GM04503 (cell line): ENCODE measurements at regions not wholly inside any gene's neighbourhood (a gene's known extent, or its start where the extent isn't known, plus 50 kb on each side); places are given as distances from the start of the nearest gene placed in this dataset.

ENCODE experiments used
- DNase-seq: peaks from one replicate; pipeline ENCODE4 v3.0.0-alpha.2; 2012; ENCODE audit warnings: low read depth

GRCh38 chr11:127412722-127413380 is 412.3 kb upstream of the KIRREL3 start:
- DNase-seq, result no peak

- DNase-seq, result no peak
Measured at GRCh38 chr11:127412234-127412633, 411.7 kb upstream of the KIRREL3 start.

GRCh38 chr11:127411283-127411682 is 410.7 kb upstream of the KIRREL3 start:
- DNase-seq, result no peak

DNA sequence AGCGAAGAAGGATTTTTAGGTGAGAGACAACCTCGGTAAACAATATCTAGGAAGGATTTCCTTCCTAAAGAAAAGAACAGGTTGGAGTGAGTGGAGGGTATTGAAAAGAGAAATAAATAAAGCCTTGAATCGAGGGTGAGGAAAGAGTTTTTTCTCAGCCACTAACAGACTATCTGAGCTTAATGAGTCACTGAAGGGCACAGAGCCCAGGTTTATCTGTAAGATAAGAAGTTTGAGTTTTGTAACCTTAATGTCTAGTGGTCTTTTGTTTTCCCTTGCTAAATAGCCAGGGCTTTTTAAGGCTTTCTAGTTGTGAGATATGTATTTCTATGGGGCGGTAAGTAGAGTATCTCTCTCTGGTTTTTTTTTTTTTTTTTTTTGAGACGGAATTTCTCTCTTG is 394.5 kb upstream of the KIRREL3 start:
- no peak for DNase-seq

GRCh38 chr11:127393460-127393997 is 393.0 kb upstream of the KIRREL3 start:
- DNase-seq, result no peak

GRCh38 chr11:127392575-127392974 is 392.0 kb upstream of the KIRREL3 start:
- DNase-seq, result no peak

DNA sequence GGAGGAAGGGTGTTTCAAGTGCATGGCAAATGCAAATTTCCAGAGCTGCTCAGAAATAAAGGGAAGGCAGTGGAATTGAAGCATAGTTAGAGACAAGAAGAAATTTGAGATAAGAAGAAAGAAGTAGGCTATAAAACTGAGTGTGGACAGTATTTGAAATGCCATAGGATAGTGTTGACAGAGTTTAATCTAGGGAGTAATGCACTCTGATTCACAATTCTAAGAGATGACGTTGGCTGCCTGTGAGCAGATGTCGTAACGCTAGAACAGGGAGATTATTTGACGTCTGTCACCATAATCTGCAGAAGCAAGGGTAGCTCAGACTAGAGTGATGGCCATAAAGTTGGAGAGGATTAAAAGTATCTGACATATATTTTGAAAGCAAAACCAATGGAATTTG is 389.9 kb upstream of the KIRREL3 start:
- DNase-seq, result no peak

GRCh38 chr11:127385071-127385470 is 384.5 kb upstream of the KIRREL3 start:
- DNase-seq, result no peak

DNA sequence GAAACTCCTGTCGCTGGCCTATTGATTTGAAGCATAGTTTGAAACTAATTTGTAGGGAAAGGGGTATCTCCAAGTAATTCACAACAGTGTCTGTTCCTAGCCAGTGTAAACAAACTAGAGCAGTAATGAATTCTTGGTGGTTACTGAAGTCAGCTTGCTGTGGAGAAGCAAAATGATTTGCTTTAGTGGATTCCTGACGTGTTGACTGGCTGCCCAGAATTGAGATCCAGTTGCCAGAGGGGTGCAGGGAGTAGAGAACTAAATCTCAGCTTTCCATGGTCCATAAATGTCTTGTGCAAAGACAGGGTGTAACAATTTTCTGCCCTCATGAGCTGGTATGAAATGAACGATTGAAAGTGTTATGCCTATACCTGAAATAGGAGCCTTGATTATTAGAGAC is 382.5 kb upstream of the KIRREL3 start:
- DNase-seq, result no peak

GRCh38 chr11:127381247-127381646 is 380.7 kb upstream of the KIRREL3 start:
- DNase-seq, result no peak

GRCh38 chr11:127379686-127380085 is 379.1 kb upstream of the KIRREL3 start:
- no peak for DNase-seq

DNA sequence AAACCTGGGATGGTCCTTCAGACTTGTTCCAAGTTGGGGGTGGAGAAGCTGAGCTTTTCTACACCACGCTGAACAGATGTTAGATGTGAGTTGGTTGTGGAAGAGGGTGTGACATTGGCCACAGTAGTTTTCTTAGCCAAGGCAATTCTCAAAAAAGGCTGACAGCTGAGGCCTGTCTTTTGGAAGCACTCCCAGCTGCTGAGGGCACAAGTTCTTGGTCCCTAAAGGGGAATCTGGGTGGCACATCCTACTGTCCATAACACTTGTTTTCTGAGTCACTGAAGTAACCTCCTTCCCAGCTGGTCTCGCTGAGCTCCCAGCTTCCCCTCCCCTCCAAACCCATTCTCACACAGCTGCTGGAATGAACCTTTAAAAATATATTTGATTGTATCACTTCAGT is 375.7 kb upstream of the KIRREL3 start:
- no peak for DNase-seq

DNA sequence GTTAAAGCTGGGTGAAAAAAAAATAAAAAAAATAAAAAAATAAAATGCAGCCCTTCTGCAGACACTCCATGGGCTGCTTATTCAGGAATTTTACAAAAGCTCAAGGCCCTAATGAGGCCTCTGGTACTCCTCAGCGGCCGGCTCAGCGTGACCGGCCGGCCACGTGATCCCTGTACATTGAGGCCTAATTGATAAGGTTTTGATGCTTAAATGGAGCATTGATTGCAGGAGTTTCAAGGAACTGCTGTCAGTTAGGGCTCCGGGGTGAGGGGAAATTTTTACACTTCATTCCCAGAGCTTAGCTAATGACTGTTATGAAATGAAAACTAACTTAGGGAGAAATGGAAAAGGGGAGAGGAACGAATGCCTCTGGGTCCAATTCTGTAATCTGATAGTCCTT is 368.8 kb upstream of the KIRREL3 start:
- no peak for DNase-seq

GRCh38 chr11:127362754-127363308 is 362.3 kb upstream of the KIRREL3 start:
- DNase-seq, result no peak

- DNase-seq, result no peak
Measured at GRCh38 chr11:127358160-127358559, 357.6 kb upstream of the KIRREL3 start.

DNA sequence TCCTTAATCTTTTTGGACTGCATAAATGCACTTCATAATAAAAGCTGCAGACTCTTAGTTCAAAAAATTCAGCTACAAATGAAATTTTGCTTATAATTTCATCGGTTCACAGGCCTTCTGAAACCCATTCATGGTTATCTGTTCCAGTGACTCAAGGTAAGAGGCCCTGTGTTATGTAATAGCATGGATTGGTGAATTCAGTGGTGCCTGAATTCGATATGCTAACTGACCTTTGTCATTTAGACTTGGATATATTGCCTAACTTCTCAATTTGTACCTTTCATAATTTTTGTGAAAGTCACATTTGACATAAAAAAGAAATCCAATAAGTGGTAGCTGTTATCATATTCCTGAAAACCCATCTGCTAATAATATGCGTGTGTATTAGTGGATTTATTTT is 349.9 kb upstream of the KIRREL3 start:
- no peak for DNase-seq

DNA sequence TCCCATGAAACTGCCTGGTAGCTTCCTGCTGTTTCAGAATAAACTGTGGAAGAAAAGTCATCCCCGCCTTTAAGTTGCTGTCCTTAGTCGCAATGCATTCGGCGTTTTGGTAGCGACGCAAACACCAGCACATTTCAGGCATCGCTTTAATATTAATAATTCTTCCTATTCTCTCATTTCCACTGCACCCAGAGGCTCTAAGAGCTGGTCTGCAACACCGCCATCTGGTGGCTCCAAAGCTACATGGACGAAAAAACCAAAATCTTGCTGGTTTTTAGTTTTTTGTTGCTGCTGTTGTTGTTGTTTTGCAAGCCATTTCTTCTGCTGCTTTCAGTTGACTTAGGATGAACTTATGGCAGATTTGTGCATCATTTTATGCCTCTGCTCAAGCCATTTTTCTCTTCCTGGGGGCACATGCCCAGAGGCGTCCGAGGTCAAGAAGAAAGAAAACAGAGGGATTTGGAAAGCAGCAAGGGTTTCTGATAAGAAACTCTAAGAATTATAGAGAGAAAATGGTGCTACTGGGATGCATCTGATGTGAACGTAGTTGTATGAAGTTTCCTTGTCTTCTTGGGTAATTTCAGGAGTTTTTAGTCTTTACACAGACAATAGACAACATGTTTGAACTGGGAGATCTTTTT is 345.4 kb upstream of the KIRREL3 start:
- DNase-seq, result peak; percentile 1

- DNase-seq, result no peak
Measured at GRCh38 chr11:127340438-127340837, 339.9 kb upstream of the KIRREL3 start.

GRCh38 chr11:127339376-127339775 is 338.8 kb upstream of the KIRREL3 start:
- no peak for DNase-seq

DNA sequence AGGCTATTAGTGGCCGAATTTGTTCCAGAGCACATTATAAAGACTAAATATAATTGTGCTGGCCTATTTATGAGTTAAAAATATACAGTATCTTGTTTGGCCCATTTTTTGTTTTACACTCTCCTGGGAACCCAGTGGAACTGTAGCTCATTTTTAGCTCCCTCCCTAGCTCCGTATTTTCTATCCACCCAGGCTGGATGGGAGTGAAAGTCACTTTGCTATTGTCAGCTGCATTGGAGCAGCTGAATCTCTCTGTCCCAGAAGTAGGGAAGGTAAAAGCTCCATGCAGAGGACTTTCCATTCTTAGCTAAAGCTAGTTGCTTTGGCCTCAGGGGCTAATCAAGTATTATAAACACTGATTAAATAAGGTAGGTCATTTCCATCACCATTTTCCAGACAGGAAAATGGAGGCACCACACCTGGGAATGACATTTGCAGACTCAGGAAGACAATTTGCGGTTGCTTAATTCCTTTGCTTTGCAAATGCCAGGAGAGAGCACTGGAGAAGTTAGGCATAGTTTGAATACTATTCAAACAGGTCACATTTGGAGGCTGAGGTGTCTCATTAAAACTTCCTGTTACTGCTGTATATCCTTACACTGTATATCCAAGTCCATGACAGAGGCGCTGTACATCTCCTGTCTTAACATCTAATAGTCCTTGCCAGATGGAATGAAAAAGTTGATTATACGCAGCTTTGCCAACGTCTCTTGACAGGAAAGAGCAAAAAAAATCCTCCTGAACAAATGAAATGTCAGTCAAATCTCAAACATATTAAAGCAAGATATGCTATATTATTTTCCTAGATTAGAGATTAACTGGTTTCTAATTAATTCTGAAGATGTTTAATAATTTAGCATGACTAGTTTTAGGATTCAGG is 338.1 kb upstream of the KIRREL3 start:
- no peak for DNase-seq

- no peak for DNase-seq
Measured at GRCh38 chr11:127334466-127334865, 333.9 kb upstream of the KIRREL3 start.

DNA sequence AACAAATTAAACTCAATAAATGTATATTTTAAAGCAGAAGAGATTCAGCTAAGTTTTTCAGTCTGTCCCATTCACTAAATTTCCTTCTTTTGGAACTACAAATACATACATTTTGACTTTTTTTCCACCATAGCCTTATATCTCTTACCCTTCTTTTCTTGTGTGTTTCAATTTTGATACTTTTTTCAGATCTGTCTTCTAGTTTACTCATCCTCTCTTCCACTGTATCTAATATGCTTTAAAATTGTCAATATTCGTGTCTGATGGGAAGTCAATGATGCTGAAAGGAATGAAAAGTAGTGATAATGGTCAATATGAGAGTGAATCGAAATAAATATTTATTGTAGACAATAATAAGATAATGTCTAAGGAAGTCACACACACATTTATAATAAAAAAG is 332.3 kb upstream of the KIRREL3 start:
- DNase-seq, result no peak

DNA sequence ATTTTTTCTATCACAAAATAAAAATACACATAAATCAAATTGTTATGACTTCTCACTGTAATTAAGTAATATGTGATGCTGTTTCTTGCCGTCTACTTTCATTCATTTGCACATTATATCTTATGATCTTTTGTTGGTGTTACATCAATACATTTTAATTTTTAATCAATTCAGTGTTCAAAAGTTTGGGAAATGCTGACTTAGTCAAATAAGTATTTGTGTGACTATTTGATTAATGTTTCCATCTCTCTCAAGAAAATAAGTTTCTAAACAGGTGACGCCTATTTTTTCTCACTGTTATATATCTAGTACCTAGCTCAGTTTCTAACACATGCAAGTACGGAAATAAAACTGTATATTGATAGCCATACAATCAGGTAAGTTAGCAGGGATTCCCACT is 329.5 kb upstream of the KIRREL3 start:
- no peak for DNase-seq
